Liver (tissue), 8 donors: ENCODE measurements at regions not wholly inside any gene's neighbourhood (a gene's known extent, or its start where the extent isn't known, plus 50 kb on each side); places are given as distances from the start of the nearest gene placed in this dataset.

ENCODE experiments used
- DNase-seq: peaks from one replicate; pipeline ENCODE4 v3.0.0-alpha.2; 2017; ENCODE audit warnings: low spot score
- H3K27ac ChIP-seq, 2 donors: one replicate each; pipeline ENCODE4 v1.7.0; 2013; ENCODE audit warnings: inconsistent platforms in 2 of 2, low read length in 2 of 2, control low read depth in 1 of 2, low read depth in 1 of 2, mild to moderate bottlenecking in 1 of 2
- H3K27me3 ChIP-seq, 4 donors: one replicate each; pipeline versions ENCODE4 v1.6.1 to v1.7.0; 2013; ENCODE audit warnings: low read length in 3 of 4, inconsistent platforms in 1 of 4, mild to moderate bottlenecking in 1 of 4, moderate library complexity in 1 of 4; ENCODE audit not compliant: control insufficient read depth in 4 of 4, insufficient read depth in 4 of 4
- H3K36me3 ChIP-seq, 4 donors: one replicate each; pipeline versions ENCODE4 v1.6.1 to v1.7.0; 2013; ENCODE audit warnings: low read length in 3 of 4, mild to moderate bottlenecking in 3 of 4, low read depth in 1 of 4, moderate library complexity in 1 of 4; ENCODE audit not compliant: control insufficient read depth in 4 of 4, insufficient read depth in 3 of 4
- H3K4me1 ChIP-seq, 4 donors: one replicate each; pipeline versions ENCODE4 v1.6.1 to v1.7.0; 2013; ENCODE audit warnings: low read length in 3 of 4, mild to moderate bottlenecking in 3 of 4, moderate library complexity in 1 of 4; ENCODE audit not compliant: control insufficient read depth in 4 of 4, insufficient read depth in 4 of 4
- H3K4me3 ChIP-seq, 3 donors: one replicate each; pipeline versions ENCODE4 v1.6.1 to v1.7.0; 2013; ENCODE audit warnings: low read length in 3 of 3, control low read depth in 1 of 3, low read depth in 1 of 3, mild to moderate bottlenecking in 1 of 3
- H3K9ac ChIP-seq, 2 donors: one replicate each; pipeline ENCODE4 v1.7.0; 2013; ENCODE audit warnings: low read length in 2 of 2, mild to moderate bottlenecking in 2 of 2, moderate library complexity in 2 of 2, control low read depth in 1 of 2, low read depth in 1 of 2
- H3K9me3 ChIP-seq, 4 donors: one replicate each; pipeline versions ENCODE4 v1.6.1 to v1.7.0; 2013; ENCODE audit warnings: low read length in 3 of 4; ENCODE audit not compliant: control insufficient read depth in 4 of 4
- CTCF ChIP-seq: fragments of 150-350 bp; IDR thresholded peaks from 2 replicates; pipeline ENCODE4 v1.5.1; 2017; ENCODE audit warnings: improper control_type of control experiment, low read depth, low read length; ENCODE audit not compliant: missing input control
- EGR1 ChIP-seq, 2 donors: IDR thresholded peaks; 2 replicates each; pipeline ENCODE4 v1.6.1; 2016 to 2018; ENCODE audit warnings: antibody characterized with exemption in 2 of 2, low read depth in 2 of 2
- GABPA ChIP-seq, 2 donors: IDR thresholded peaks in 1 of 2; conservative IDR thresholded peaks in 1 of 2; 2 replicates each; pipeline ENCODE4 v1.6.1; 2016; ENCODE audit warnings: antibody characterized with exemption in 2 of 2, mild to moderate bottlenecking in 1 of 2, moderate library complexity in 1 of 2
- HNF4A ChIP-seq, 2 donors: conservative IDR thresholded peaks; 2 replicates each; pipeline ENCODE4 v1.6.1; 2016; ENCODE audit warnings: antibody characterized with exemption in 2 of 2, mild to moderate bottlenecking in 2 of 2
- JUND ChIP-seq, 2 donors: IDR thresholded peaks; 2 replicates each; pipeline ENCODE4 v1.6.1; 2016; ENCODE audit warnings: antibody characterized with exemption in 2 of 2
- MAX ChIP-seq: IDR thresholded peaks from 2 replicates; pipeline ENCODE4 v1.6.1; 2016; ENCODE audit warnings: antibody characterized with exemption
- RXRA ChIP-seq, 2 donors: IDR thresholded peaks; 2 replicates each; pipeline ENCODE4 v1.6.1; 2017 to 2018; ENCODE audit warnings: antibody characterized with exemption in 2 of 2, mild to moderate bottlenecking in 1 of 2
- SP1 ChIP-seq: IDR thresholded peaks from 2 replicates; pipeline ENCODE4 v1.6.1; 2018; ENCODE audit warnings: antibody characterized with exemption, mild to moderate bottlenecking
- TAF1 ChIP-seq: conservative IDR thresholded peaks from 2 replicates; pipeline ENCODE4 v1.6.1; 2016; ENCODE audit warnings: antibody characterized with exemption, mild to moderate bottlenecking
- YY1 ChIP-seq: IDR thresholded peaks from 2 replicates; pipeline ENCODE4 v1.6.1; 2016; ENCODE audit warnings: antibody characterized with exemption, mild to moderate bottlenecking
- WGBS: extraction: QIAGEN DNeasy Blood & Tissue Kit; methylation state at CpG from one replicate; pipeline ENCODE4 v1.1.7; 2013; 5-methylcytosine and 5-hydroxymethylcytosine counted together
- TF ChIP-seq, protein P1 (sequence below): IDR thresholded peaks from 2 replicates; pipeline ENCODE4 v1.6.1; 2016; ENCODE audit warnings: antibody characterized with exemption
- TF ChIP-seq, protein P2 (sequence below): IDR thresholded peaks from 2 replicates; pipeline ENCODE4 v1.6.1; 2016; ENCODE audit warnings: antibody characterized with exemption, mild to moderate bottlenecking
- TF ChIP-seq, protein P3 (sequence below): IDR thresholded peaks from 2 replicates; pipeline ENCODE4 v1.6.1; 2016; ENCODE audit warnings: antibody characterized with exemption
- donor health status: healthy.
- donor health status: healthy.
- donor health status: healthy.
- donor health status: healthy.
- donor health status: healthy.

DNA sequence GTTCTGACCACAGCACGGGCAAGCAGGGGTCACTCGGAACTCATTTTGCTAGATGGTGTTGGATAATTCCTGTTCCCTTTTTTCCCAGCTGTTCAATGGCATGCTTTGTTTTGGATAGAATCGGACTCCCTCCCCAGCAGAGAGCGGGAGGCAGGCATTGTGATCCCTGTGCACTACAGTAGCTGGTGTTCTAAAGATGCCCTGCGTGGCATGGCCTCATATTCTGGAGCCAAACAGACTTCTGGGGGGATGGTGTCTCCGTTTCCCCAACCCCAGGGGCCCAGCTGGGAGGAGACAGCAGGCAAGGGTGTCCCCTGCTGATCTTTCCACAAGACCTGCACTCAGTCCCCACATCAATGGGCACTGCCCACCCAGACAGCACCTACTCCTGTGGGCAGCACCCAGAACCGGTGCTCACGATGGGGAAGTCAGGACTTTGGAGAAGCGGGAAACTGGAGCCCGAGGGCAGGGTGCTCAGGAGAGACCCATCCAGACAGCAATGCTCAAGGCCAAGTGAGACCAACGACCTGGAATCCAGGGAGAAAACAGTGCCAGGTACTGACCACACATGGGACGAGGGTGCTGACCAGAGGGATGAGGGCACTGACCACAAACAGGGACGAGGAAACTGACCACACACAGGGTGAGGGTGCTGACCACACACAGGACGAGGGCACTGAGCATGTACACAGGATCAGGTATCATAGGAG is 934.9 kb downstream of the BRD1 start (continued):
- TF ChIP-seq CTCF = no peak
- TF ChIP-seq YY1 = no peak
- TF ChIP-seq SP1 = no peak
- TF ChIP-seq, protein P1, sequence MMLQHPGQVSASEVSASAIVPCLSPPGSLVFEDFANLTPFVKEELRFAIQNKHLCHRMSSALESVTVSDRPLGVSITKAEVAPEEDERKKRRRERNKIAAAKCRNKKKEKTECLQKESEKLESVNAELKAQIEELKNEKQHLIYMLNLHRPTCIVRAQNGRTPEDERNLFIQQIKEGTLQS = no peak
- no peak for TF ChIP-seq RXRA (IDR thresholded peaks at IDR 0.05)

GRCh38 chr22:48891688-48892577 is 935.7 kb downstream of the BRD1 start:
- H3K4me1 ChIP-seq = no peaks in the 10 kb centered on the region
- peaks cover 0 to 5% (median 2%) of the 10 kb centered on the region in 4 donors for H3K9me3 ChIP-seq
- no peak overlapping the region for H3K4me3 ChIP-seq
- TF ChIP-seq CTCF (no peak), RXRA (IDR thresholded peaks at IDR 0.05) (no peak), JUND (IDR thresholded peaks at IDR 0.05) (no peak), TAF1 (no peak), MAX (no peak), GABPA (IDR thresholded peaks at IDR 0.05 in 1 of 2, conservative IDR thresholded peaks at IDR 0.05 in 1 of 2) (no peak), SP1 (no peak), HNF4A (conservative IDR thresholded peaks at IDR 0.05) (no peak), EGR1 (IDR thresholded peaks at IDR 0.05; ENCODE audit: low read depth in 2 of 2) (no peak), YY1 (no peak)
- TF ChIP-seq, protein P2, sequence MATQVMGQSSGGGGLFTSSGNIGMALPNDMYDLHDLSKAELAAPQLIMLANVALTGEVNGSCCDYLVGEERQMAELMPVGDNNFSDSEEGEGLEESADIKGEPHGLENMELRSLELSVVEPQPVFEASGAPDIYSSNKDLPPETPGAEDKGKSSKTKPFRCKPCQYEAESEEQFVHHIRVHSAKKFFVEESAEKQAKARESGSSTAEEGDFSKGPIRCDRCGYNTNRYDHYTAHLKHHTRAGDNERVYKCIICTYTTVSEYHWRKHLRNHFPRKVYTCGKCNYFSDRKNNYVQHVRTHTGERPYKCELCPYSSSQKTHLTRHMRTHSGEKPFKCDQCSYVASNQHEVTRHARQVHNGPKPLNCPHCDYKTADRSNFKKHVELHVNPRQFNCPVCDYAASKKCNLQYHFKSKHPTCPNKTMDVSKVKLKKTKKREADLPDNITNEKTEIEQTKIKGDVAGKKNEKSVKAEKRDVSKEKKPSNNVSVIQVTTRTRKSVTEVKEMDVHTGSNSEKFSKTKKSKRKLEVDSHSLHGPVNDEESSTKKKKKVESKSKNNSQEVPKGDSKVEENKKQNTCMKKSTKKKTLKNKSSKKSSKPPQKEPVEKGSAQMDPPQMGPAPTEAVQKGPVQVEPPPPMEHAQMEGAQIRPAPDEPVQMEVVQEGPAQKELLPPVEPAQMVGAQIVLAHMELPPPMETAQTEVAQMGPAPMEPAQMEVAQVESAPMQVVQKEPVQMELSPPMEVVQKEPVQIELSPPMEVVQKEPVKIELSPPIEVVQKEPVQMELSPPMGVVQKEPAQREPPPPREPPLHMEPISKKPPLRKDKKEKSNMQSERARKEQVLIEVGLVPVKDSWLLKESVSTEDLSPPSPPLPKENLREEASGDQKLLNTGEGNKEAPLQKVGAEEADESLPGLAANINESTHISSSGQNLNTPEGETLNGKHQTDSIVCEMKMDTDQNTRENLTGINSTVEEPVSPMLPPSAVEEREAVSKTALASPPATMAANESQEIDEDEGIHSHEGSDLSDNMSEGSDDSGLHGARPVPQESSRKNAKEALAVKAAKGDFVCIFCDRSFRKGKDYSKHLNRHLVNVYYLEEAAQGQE = no peak
- TF ChIP-seq, protein P3, sequence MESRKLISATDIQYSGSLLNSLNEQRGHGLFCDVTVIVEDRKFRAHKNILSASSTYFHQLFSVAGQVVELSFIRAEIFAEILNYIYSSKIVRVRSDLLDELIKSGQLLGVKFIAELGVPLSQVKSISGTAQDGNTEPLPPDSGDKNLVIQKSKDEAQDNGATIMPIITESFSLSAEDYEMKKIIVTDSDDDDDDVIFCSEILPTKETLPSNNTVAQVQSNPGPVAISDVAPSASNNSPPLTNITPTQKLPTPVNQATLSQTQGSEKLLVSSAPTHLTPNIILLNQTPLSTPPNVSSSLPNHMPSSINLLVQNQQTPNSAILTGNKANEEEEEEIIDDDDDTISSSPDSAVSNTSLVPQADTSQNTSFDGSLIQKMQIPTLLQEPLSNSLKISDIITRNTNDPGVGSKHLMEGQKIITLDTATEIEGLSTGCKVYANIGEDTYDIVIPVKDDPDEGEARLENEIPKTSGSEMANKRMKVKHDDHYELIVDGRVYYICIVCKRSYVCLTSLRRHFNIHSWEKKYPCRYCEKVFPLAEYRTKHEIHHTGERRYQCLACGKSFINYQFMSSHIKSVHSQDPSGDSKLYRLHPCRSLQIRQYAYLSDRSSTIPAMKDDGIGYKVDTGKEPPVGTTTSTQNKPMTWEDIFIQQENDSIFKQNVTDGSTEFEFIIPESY = no peak
- no peak overlapping the region for H3K27ac ChIP-seq
- no peaks in the 10 kb centered on the region for H3K36me3 ChIP-seq
- H3K27me3 ChIP-seq = no peaks in the 10 kb centered on the region
- WGBS = 66% methylated on average over 9 of the region's 9 CpGs
- DNase-seq = no peak
- no peak overlapping the region for H3K9ac ChIP-seq
